HG02938 (cell line): ENCODE measurements at regions not wholly inside any gene's neighbourhood (a gene's known extent, or its start where the extent isn't known, plus 50 kb on each side); places are given as distances from the start of the nearest gene placed in this dataset.

Experiments used
- ATAC-seq: cut with Tn5 transposase; IDR thresholded peaks from one replicate; pipeline ENCODE4 v1.9.1; 2021; ENCODE audit warnings: mild to moderate bottlenecking, moderate library complexity; ENCODE audit not compliant: unreplicated experiment

DNA sequence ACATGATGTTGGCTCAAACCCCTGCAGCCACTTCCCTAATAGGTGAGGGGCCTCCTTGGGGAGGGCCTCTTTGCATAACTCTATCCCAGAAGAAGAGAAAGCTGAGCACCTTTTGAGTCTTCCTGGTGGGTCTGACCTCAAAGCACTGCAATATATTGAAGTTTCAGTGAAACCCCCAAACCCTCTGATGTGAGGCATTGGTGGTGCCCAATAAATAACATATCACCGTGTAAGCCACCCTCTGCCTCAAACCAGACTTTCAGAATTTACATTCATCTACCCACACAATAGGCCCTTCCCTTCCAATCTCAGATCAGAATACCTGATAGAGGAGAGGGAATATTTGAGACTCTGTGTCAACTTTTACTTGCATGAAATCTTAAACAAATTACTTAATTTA, 142.8 kb upstream of the STK17B start:
- ATAC-seq = no peak

DNA sequence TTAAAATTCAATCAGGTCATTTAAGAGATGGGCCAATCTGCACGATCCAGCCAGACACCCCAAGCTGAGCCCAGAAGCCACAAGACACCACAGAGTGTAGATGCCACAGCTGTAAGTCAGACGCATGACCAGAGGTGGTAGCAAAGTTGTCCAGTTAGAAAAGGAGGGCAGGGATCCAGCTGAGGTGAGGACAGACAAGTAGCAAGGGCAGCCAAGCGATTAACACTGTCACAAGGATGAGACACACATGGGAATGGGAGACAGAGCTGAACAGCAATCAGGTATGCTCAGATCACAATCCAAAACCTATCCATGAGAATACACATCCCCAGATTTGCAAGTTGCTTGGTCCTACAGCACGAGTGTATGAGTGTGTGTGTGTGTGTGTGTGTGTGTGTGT, 143.4 kb upstream of the STK17B start:
- ATAC-seq = no peak

DNA sequence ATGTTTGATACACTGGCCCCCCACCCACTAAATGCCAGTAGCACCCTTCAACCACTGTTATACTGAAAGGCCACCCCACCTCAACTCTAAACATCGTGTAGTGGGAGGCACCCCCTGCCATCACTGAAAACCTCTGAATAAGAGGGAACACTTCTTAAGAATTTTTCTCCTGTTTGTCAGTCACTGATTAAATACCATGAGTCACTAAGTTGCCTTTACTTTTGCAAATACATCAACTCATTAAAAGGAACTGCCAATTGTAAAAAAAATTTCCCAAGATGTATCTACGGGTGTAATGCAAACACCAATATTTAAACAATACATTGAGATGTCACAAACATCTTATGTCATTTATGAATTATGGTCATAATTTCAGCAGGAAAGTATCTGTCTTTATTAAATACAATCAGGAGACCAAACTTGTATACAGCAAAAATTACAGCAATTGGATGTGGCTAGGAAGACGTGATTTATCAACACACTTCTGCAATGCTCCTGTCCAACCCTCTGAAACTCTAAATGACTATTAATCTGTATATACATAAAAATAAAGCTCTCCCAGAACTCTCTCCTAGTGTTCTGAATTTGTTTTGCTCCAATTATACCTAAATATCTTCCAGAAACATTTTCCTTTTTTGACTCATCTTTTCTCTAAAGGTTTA, 144.1 kb upstream of the STK17B start:
- no peak for ATAC-seq

DNA sequence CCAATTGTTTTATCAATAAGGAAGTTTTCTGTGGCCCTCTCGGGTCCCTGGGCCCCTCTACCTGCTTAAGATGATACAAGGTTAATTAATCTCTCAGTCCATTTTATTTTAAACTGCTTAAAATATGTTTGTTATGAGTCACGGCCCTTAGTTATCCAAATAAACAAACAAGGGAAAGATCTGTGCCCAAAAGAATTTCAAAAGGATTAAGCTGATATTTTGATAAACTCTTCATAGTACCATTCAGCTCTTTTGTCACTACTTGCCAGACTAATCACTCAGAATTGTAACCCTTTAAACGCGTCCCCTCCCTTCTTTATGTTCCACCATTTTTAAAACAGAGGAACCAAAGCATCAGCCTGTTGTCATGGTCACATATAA, 144.7 kb upstream of the STK17B start:
- ATAC-seq = no peak

DNA sequence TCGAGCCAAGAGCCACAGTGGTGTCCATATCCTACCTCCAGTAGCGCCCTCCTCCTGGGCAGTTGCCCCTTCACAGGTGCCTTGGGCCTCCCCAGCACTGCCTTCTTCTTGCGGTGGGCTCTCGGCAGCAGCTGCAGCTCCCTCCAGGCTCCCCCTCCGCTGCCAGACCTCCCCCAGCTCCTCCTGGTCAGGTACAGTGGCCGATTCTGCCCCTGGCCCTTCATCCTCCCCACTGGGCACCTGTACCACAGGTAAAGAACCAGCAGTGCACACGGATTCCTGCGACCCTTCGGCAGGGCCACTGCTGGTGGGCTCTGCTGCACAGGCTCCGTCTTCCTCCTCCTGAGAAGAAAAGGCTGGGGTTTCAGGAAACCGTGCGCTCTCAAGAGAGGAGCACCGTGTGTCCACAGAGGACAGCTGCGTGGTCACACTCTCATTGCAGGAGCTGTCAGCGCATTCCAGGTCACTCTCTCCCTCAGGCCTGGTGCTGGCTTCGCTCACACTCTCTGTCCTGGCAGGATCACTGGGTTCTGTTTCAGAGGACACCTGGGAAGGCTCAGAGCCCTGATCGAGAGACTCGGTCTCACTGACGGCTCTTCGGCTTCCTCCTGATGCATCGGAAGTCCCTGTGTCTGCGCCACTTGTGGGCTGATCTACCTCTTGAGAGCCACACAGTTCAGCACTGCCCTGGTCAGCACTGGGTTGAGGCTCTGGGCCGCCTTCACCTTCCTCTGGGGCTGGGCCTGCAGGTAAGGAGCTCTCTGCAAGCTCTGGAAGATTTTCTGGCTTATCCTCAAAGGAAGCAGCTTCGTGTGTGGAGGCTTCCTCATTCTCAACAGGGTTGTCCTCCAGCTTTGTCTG, 147.4 kb upstream of the STK17B start:
- ATAC-seq = no peak

DNA sequence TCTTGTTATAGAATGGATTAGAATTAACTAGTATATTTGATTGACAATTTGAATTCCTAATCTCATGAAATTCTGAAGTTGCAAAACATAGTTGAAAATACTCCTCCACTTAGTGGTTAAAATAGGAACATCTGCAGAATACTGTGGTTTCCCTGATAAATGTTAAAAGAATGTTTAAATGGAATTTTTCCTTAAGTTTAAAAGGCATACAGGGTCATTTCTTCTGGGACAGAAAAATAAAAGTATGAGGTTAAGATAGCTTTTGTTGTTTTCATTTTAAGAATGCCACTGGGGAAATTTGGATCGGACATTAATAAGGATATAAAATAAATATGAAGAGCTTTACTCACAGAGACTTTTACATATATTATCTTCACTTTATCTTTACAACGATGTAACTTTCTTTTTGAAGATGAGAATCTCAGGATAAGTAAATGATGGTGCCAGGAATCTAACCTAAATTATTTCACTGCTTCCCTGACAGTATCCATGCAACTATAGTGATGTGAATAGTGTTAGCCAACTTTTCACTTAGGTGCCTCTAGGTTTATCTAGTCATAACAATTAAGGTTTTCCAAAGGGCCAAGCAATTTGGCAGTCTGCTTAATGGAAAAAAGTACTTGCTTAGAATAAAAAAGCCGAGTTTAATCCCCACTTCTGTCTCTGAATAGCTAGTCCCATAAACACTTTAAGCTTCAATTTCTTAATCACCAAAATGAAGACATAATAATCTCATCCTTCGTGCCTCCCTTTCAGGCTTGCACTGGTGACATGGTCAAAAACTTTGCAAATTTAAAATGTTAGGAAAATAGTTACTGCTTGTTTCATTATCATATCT, 151.8 kb upstream of the STK17B start:
- no peak for ATAC-seq

DNA sequence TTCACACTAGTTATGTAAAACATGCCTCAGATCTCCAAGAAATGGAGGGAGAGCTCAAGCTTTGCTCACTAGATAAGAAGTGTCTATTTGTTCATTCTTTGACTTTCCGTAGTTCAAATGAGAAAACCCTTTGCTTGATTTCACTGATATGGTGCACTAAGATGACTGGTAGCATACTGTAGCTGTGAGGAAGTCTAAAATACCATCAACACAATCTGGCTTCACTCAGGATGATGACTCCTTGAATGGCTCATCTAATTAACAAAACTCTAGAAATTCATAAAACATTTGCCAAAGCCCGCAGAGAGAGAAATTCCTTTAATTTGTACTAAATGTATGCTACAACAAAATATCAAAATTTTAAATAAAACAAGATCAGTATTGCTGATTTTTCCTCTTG, 152.8 kb upstream of the STK17B start:
- no peak for ATAC-seq

DNA sequence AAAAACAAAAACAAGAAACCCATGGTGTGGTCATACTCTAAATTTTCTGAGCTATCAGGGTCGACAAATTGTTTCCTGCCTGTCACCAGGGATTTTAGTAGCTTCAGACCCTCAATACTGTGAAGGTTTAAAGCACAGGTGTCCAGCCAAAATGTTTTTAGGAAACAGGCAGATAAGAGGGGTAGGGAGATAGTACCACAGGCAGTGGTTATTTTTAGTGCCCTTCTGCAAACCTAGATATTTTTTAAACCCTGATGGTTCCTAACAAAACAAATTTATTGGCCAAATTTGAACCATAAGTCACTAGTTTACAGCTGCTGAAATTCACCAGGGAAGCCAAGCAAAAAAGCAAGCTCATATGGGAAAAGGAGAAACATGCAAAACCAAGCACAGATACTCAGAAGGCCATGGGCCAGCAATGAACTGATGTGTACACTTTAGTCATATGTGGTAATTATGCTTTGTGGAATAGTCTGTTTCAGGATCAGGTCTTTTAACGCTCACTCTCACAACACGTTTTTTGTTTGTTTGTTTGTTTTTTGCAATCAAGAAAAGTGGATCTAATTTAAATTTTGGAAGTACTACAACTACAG, 156.8 kb upstream of the STK17B start:
- ATAC-seq = no peak

DNA sequence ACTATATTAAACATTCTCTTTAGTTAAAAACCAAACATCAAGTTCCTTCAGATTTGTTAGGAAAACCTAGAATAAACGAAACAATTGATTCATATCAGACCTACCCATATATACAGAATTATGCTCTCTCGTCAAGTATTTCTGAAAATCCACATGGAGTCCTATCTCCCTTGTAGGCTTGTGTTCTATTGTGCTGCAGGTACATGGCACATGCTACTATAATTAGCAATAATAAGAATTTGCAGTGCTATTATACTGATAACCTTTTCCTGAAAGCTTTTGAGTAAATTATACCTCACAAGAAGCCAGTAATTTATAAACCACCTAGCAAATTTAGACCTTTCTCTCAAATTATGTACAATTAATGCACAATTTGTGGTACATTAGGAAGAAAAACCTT, 158.6 kb upstream of the STK17B start:
- no peak for ATAC-seq

DNA sequence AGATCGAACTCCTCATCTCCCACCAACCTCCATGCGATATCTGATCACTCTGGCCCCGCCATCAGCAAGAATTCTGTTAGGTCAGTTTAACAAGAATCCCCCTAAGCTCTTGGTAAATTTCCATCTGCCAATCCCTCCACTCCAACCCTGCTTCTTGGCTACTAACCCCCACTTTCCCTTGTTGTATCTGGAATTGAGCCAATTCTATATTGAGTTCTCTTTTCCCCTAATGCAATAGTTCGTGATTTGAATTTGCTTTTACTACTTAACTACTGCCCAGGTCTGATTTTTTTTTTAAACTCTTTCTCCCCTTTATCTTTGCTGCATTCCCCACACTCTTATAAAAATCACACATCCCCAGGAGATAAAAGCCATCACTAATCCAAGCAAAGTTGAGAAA, 159.3 kb upstream of the STK17B start:
- ATAC-seq = no peak

DNA sequence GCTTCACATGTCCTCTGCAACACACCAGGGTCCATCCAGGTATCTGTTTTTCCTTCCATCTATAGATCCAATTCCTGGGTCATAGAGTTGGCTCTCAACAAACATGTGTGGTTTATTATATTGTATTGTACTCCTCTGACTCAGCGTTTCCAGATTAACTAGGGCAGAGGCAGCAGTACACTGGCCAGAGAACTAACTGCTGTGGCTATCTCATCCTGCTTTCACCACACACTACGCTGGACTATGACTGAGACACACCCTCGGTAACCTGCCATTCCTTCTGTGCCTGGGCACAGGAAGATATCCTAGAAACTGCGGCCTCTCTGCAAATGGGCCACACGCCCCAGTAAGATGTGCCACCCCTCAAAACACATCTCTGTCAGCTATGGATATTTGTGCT, 159.8 kb upstream of the STK17B start:
- ATAC-seq = no peak

DNA sequence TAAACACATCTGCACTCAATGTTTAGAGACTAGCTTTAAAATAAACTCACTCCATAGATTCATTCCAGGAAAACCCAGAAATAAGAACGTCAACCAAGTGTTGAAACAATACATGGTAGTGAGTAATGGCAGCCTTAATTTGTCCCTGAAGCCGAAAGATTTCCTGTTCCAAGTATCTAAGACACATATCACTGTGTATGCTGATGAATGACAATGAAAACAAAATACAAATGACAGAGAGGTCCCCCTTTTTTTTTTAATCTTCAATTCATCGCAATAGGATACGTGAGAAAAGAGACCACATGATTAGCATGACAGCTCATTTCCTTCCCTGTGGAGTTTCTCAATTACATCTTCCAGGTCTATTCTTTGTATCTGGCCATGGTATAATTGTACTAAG, 160.5 kb upstream of the STK17B start:
- no peak for ATAC-seq

DNA sequence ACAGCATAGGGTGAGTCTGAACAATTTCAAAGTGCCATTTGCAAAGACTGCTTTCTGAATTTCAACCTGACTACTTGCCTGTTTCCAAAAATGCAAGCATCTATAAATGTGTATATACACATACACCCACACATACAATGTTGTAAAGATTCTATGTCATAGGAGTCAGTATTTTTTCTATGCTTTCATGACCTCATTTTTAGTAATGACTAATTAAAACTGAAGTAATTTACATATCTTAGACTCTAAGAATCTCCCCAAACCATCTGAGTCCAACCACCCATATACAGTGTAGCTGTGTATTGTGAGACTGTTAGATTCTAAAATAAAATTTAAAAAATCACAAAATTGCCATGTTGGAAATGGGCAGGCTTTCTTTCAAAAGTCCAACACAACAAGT, 162.0 kb upstream of the STK17B start:
- ATAC-seq = no peak

DNA sequence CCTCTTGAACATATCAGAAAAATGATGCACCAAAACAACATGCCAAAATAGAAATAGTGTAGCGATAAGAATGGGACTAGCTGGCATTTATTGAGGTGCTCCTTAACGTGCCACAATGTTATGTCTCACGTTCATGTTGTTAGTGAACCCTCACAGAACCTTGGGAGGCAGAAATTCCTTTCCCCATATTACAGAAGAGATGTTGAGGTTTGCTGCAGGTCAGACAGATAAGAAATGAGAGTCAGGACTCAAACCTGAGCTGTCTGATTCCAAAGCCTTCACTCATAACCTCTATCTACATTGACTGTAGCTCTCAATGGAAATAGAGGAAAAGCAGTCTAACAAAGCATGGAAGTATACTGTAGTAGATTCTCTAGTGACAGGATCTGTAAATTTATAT, 163.3 kb upstream of the STK17B start:
- ATAC-seq = no peak

DNA sequence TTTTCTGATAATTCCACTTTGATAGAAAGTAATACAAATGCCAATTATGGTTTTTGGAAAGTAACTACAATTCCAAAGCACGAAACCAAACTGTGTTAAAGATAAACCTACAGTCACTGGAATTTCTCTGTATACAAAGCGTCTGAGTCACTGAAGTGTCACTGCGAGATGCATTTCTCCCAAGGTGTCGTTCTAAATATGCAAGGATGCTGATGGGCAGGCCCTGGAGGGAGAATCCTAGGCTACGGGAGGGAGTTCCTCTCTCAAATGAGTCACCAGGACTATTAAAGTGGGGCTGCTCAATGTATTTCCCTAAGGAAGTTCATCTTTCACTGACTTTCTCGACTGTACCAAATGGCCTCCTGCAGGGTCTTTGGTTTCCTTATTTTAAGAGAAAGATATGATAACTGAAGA, 163.8 kb upstream of the STK17B start:
- ATAC-seq = no peak

DNA sequence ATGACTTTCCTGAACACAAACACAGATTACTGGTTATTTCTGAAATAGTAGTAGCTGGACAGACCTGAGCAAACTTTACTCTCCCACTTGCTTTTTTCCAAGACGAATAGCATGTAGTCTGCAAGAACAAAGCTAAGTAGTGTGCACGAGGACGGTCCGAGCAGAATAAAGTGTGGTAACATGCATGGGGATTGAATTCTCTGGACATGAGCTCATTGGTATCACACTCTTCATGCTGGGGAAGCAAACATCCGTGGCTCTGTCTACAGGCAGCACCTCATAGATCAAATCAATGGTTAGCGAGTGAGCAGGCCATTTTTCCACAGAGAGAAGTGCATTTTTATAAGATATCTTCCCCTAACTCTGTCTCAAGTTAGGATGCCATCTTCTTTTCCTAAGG, 164.8 kb upstream of the STK17B start:
- no peak for ATAC-seq

DNA sequence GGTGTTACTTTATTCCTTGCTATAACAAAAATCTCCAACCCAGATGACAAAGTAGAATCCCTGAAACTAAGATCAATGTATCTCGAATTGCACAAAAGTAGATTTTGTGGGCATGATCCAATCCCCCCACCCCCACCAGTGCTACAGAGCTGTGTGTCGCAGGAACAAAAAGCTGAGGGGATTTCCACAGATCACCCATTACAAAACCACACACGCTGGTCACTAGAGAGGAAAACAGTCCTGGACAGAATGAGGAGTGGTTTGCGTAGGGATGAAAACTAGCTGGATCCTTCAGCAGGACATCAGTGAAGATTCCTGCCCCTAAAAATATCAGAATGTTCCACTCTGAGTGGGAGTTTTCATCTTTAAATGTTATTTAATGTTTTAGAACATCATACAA, 165.3 kb upstream of the STK17B start:
- no peak for ATAC-seq

DNA sequence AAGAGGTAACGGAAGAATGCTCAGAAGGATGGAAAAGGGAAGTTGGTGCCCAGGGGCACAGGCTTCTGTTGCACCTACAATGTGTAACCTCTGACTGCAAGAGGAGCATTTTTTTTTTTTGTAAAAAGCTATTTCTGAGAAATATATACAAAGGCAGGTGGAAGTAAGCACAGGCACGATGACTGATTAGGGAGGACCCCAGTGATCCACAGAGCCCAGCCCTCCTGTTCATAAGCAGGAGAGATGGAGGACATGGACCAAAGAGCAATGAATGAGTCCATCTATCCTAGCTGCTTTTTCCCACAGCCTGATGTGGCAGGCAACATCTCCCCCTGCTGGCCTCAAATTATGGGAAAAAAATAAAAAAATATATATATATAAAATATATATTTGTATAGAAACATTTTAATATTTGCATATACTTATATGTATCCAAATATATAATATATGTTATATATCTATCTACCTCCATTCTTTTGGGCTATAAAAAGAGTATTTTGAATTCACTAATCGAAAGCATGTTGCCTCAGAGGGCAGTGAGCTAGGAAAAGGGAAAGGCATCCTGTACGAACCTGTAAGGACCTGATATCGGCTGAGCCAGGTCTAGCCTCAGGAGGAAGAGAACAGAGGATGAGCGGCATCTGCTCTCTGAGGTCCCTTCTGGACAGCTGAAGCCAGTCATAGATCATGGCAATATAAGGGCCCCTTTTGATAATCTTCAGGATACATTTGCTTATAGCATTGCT, 166.0 kb upstream of the STK17B start:
- no peak for ATAC-seq

DNA sequence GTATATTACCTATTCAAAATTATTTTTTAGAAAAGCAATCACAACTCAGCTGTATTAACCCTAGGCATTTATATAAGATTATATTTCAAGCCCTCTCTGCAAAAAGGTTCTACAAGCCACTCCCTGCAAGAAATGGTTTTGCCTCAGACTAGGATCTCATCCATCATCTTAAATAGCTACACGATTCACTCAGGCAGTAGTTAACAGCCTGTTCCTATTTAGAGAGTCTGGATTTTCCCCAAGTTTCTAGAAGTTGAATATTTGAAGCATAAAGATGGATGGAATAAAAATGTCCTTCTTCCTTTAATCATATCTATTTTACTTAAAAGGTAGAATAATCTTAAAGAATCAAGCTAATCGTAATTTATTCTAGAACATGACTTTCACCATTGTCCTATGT, 167.1 kb upstream of the STK17B start:
- ATAC-seq = no peak

DNA sequence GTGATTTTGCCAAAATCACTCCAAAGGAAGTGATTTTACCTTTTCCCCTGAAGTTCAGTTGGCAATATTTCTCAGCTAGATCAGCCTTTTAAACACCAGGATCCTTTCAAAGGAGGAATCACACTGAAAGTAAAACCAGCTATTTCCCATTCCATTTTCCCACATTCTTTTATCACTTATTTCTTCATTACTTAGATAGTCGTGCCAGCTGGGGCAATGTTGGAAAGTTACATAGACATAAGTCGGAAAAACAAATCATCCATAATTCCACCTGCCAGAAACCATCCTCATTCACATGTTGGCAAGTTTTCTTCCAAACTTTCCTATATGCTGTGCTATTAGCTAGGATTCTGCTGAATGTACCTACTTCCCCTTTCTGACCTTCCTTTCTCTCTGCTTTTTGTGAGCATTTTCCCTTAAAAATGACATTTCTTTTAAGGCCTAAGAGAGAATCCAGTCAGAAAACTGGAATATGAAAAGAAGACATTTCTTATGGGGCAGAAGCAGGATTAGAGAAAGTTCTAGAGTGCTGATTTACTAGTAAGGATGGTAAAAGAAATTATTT, 170.0 kb upstream of the STK17B start:
- ATAC-seq = no peak
